NCI-H187 (cell line): ENCODE measurements at regions not wholly inside any gene's neighbourhood (a gene's known extent, or its start where the extent isn't known, plus 50 kb on each side); places are given as distances from the start of the nearest gene placed in this dataset.
"Not testable (repeated sequence)": the region's sequence is repeated elsewhere in the genome, so short reads cannot be mapped to it uniquely, and the experiment has no call there.

Experiments used
- DNase-seq, 2 experiments: peaks; one replicate each; lab custom pipeline; 2025; lab: John Stamatoyannopoulos, UW

DNA sequence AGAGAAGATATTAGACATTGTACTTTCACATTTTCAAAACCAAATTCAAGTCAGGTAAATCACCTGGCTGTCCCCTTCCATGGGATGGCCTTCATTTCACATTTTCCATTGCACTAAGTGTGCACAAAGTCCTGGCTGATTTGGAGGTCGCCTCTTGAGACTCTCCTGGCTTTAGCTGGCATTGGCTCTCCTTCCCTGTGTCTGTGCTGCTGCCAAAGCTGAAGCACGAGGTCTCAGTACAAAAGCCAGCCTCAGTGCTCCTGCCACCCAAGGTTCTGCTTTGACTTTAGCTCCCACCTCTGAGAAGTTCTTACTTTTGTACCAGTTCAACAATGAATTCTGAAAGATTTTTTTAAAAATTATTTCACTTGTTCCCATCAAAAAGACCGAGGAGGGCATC lies 289.2 kb upstream of the CNR1 start:
- no peak for DNase-seq

DNA sequence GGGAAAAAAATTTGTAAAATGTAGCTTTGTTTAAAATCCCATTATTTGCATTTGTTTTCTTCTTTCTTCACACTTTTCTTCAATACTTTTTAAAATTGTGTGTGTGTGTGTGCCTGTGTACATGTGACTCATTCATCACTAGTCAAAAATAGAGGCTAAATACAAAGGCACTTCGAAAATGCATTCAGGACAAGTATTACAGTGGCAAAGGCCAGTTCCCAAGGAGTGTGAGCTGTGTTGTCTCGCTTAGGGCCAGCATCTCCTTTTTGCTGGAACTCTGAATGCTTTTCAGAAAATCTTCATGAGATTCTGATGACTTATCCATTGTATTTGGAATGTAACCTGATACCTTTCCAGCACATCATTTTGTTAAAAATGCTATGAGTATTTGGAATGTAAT lies 288.5 kb upstream of the CNR1 start:
- no peak for DNase-seq

DNA sequence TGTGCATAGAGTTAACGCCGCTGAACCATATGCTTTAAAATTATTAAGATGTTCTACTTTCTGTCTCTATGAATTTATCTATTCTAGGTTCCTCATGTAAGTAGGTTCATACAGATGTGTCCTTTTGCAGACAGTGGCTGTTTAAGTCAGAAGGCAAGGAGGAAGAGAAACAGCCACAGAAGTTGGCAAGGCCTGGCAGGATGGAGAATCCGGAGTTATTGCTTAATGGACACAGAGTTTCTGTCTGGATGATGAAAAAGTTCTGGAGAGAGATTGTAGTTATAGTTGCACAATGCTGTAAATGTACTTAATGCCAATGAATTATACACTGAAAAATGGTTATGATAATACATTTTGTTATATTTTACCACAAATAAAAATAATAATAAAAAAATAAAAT lies 283.6 kb upstream of the CNR1 start:
- no peak for DNase-seq

- no peak for DNase-seq
These were observed 279.2 kb upstream of the CNR1 start for GRCh38 chr6:88445188-88445965.

DNA sequence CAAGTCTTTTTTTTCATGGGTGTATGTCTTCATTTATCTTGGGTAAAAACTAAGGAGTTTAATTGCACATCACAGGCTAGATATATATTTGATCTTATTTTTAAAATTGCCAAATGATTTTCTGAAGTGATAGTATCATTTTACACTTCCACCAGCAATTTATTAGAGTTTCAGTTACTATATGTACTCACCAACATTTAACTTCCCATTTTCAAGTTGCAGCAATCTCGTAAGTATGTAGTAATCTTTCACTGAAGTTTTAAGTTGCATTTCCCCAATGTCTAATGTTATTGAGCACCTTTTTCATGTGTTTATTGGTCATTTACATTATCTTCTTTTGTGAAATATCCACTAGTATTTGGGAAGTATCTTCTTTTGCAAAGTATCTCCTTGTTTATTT lies 277.4 kb upstream of the CNR1 start:
- DNase-seq: no peak

DNA sequence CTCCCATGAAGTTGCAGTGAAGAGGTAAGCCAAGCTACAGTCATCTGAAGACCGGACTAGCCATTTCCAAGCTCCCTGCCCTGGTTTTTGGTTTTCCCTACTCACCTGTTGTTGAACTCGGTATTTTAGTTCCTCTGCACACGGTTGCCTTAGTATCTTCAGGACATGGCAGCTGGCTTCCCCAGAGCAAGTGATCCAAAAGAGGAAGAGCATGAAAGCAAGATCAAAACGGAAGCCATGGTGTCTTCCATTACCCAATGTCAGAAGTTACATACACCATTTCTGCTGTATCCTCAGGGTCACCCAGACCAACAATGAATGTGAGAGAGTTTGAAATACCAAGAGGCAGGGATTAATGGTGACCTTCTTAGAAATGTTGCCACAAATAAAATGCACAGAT lies 276.6 kb upstream of the CNR1 start:
- DNase-seq: no peak

DNA sequence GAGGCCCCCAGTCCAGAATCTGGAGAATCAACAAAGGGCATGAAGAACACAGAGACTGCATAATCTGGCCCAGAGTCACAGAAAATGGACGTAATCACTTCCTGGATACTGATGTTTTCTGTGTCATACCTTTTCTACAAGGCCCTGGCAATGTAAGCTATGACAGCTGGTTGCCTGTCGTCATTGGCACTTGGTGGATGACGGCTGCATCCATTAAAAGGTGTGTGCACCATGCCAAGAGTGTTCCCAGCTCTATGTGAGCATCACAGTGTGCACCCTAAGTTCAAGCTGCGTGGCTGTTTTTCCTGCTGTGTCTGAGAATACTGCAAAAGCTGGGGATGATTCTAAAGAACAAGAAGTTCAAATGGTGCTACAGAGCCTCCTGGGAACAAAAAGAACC lies 275.2 kb upstream of the CNR1 start:
- DNase-seq: no peak

DNA sequence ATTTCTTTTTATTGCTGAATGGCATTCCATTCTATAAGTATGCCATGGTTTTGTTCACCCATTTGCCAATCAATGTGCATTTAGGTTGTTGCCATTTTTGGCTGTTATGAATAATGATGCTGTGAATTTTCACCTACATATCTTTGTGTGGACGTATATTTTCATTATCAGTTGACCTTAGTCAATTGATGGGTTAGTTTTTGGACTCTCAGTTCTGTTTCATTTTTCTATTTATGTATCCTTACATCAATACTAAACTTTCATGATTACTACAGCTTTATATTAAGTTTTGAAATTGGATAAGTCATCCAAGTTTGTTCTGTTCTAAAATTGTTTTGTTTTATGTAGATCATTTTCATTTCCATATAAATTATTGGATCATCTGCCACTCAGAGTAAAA lies 261.9 kb upstream of the CNR1 start:
- DNase-seq: no peak

DNA sequence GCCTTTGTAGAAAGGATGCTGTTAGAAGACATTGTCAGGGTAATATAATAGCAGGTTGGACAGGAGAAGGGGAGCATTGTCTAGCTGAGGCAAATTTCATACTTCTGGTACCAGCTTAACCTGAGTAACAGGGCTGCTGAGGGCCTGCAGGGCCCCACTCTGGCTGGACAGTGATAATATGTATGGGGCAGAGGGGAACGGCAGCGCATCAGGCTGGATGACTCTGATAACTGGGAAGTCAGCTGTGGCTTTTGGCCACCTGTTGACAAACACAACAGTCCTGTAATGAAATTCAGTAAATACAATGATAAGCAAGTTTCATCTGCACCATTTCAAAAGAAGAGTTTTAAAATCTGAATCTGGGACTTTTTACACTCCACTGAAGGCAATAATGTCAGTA lies 259.9 kb upstream of the CNR1 start:
- DNase-seq: no peak

DNA sequence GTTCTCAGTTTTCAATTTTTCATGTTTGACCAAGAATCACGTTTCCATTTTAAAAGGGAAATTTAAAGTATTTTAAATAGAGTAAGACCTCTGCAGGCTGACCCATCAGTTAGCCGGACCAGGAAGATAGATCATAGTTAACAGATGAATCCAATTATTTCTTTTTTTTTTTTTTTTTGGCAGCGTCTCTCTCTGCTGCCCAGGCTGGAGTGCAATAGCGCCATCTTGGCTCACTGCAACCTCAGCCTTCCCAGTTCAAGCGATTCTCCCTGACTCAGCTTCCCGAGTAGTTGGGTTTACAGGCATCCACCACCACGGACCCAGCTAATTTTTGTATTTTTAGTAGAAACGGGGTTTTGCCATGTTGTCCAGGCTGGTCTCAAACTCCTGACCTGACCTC lies 256.7 kb upstream of the CNR1 start:
- no peak for DNase-seq

- not testable (repeated sequence) for DNase-seq
These were observed 254.9 kb upstream of the CNR1 start for GRCh38 chr6:88420967-88421488.

GRCh38 chr6:88418921-88419810 lies 253.0 kb upstream of the CNR1 start:
- not testable (repeated sequence) for DNase-seq

GRCh38 chr6:88417361-88417760 lies 251.2 kb upstream of the CNR1 start:
- not testable (repeated sequence) for DNase-seq

GRCh38 chr6:88413459-88413858 lies 247.3 kb upstream of the CNR1 start:
- DNase-seq: no peak

- DNase-seq: not testable (repeated sequence)
These were observed 242.2 kb upstream of the CNR1 start for GRCh38 chr6:88408355-88408754.

DNA sequence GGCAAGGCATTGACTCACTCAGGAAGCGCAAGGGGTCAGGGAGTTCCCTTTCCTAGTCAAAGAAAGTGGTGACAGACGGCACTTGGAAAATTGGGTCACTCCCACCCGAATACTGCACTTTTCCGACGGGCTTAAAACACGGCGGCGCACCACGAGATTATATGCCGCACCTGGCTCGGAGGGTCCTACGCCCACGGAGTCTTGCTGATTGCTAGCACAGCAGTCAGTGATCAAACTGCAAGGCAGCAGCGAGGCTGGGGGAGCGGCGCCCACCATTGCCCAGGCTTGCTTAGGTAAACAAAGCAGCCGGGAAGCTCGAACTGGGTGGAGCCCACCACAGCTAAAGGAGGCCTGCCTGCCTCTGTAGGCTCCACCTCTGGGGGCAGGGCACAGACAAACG lies 240.5 kb upstream of the CNR1 start:
- not testable (repeated sequence) for DNase-seq

GRCh38 chr6:88403486-88403885 lies 237.3 kb upstream of the CNR1 start:
- DNase-seq: no peak

DNA sequence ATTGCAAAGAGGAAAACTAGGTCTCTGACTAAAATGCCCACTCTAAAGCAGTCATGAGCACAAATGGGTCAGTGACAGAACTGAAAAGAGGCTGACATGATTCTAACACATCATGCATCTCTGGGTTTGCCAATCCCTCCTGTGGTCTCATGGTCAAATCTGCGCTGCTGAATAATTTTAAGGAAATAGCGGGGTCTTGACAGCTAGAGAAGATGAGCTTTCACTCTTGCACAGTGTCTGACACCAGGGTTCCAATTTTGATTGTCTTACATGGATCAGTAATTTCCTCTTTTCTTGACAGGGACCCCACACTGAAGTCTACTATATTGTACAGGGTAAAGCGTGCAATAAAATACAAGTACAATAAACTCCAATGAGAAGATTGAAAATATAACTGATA lies 236.8 kb upstream of the CNR1 start:
- no peak for DNase-seq

DNA sequence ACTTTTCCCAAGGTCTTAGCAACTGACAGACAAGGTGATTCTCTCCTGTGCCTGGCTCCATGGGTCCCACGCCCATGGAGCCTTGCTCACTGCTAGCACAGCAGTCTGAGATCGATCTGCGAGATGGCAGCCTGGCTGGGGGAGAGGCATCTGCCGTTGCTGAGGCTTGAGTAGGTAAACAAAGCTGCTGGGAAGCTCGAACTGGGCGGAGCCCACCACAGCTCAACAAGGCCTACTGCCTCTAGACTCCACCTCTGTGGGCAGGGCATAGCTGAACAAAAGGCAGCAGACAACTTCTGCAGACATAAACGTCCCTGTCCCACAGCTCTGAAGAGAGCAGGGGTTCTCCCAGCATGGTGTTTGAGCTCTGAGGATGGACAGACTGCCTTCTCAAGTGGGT lies 224.9 kb upstream of the CNR1 start:
- not testable (repeated sequence) for DNase-seq

GRCh38 chr6:88388589-88388988 lies 222.4 kb upstream of the CNR1 start:
- no peak for DNase-seq

GRCh38 chr6:88386167-88386566 lies 220.0 kb upstream of the CNR1 start:
- no peak for DNase-seq

DNA sequence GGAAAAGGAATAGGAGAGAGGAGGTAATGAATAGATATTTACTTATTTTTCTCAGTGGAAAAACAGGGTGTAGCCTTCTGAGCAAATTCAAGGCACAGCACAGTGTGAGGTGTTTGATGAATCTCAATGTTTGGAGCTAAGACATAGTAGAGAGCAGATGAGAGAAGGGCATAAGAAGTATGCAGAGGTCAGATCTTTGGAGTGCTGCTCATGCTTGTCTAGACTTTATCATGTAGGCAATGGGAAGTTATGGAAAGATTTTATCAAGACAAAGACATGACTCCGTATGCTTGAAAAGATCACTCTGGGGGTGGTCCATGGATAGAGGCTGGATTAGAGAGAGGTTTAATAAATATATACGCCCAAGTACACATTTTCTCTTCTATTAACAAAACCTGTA lies 217.0 kb upstream of the CNR1 start:
- no peak for DNase-seq

DNA sequence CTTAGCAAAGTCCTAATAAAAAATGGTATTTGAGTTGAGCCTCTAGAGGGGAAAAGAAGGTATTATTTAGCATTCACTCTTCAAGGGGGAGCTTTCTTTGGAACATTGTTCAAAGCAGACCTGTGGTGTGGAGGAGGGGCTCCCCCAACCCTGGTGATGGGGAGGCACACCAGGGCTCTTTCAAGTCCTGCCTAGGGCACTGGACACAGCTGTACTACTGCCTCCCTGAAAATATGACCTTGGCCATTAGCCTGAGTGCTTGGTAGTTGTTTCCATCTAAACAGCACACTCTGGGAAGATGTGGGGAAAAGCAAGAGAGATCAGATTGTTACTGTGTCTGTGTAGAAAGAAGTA lies 215.1 kb upstream of the CNR1 start:
- no peak for DNase-seq
